ENCODE measurements at regions not wholly inside any gene's neighbourhood (a gene's known extent, or its start where the extent isn't known, plus 50 kb on each side); places are given as distances from the start of the nearest gene placed in this dataset.

DNA sequence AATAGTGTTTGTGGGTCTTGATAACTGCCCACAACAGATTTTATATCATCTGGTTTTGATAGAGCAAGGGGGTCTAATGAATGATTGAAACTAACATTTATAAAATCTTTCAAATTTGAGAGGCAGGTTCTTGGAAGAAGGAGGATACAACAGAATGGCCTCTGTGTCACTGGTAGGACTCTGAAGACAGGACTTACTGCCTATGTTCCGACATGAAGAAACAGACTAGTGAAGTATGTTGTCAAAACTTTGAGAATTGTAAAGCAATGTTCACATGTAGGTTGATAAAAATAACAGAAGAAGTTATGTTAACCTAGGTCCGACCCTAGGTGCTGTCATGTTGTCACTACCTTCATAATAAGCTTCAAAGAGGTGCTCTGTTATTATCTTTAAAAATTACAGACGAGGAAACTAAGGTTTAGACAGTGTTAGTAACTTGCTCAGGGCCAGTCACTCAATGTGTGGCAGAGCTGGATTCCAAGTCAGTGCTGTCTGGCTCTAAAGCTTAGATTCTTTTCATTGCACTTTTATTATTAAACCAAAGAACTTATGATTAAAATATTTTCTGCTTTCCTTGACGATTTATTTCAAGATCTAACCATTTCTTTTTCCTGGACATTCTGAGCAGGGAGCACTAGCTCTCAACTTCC lies 146.2 kb downstream of the RPIA start:
- no peaks in the 10 kb centered on the region for H4K20me1 ChIP-seq (replicated peaks; ENCODE audit: insufficient read depth)
- no peaks in the 10 kb centered on the region for H3K36me3 Mint-ChIP-seq (ENCODE audit: low read depth)
- no peaks in the 10 kb centered on the region for H3K36me3 ChIP-seq (ENCODE audit: insufficient read depth)

More for the DNA sequence above, 146.2 kb downstream of the RPIA start:
- ATAC-seq (no peak), DNase-seq (ENCODE audit: low spot score) (no peak)
- Histone ChIP-seq H2AFZ (no peak overlapping the region), H3K27ac (ENCODE audit: low read depth) (no peak overlapping the region), H3K9me2 (ENCODE audit: insufficient read depth) (no peaks in the 10 kb centered on the region; the same call in 1 of the 2 replicates), H3K4me3 (no peak overlapping the region), H3F3A (replicated peaks; ENCODE audit: low read depth) (no peaks in the 10 kb centered on the region), H3K4me1 (ENCODE audit: insufficient read depth) (no peaks in the 10 kb centered on the region), H3K27me3 (ENCODE audit: insufficient read depth) (no peaks in the 10 kb centered on the region), H3K79me2 (replicated peaks; ENCODE audit: insufficient read depth) (no peaks in the 10 kb centered on the region), H3K4me2 (no peak overlapping the region)
- H3K4me3 Mint-ChIP-seq = no peak overlapping the region
- no peaks in the 10 kb centered on the region for H3K9me3 Mint-ChIP-seq
- no peaks in the 10 kb centered on the region for H3K4me1 Mint-ChIP-seq
- H3K27ac Mint-ChIP-seq = no peak overlapping the region
- TF ChIP-seq, protein P1, sequence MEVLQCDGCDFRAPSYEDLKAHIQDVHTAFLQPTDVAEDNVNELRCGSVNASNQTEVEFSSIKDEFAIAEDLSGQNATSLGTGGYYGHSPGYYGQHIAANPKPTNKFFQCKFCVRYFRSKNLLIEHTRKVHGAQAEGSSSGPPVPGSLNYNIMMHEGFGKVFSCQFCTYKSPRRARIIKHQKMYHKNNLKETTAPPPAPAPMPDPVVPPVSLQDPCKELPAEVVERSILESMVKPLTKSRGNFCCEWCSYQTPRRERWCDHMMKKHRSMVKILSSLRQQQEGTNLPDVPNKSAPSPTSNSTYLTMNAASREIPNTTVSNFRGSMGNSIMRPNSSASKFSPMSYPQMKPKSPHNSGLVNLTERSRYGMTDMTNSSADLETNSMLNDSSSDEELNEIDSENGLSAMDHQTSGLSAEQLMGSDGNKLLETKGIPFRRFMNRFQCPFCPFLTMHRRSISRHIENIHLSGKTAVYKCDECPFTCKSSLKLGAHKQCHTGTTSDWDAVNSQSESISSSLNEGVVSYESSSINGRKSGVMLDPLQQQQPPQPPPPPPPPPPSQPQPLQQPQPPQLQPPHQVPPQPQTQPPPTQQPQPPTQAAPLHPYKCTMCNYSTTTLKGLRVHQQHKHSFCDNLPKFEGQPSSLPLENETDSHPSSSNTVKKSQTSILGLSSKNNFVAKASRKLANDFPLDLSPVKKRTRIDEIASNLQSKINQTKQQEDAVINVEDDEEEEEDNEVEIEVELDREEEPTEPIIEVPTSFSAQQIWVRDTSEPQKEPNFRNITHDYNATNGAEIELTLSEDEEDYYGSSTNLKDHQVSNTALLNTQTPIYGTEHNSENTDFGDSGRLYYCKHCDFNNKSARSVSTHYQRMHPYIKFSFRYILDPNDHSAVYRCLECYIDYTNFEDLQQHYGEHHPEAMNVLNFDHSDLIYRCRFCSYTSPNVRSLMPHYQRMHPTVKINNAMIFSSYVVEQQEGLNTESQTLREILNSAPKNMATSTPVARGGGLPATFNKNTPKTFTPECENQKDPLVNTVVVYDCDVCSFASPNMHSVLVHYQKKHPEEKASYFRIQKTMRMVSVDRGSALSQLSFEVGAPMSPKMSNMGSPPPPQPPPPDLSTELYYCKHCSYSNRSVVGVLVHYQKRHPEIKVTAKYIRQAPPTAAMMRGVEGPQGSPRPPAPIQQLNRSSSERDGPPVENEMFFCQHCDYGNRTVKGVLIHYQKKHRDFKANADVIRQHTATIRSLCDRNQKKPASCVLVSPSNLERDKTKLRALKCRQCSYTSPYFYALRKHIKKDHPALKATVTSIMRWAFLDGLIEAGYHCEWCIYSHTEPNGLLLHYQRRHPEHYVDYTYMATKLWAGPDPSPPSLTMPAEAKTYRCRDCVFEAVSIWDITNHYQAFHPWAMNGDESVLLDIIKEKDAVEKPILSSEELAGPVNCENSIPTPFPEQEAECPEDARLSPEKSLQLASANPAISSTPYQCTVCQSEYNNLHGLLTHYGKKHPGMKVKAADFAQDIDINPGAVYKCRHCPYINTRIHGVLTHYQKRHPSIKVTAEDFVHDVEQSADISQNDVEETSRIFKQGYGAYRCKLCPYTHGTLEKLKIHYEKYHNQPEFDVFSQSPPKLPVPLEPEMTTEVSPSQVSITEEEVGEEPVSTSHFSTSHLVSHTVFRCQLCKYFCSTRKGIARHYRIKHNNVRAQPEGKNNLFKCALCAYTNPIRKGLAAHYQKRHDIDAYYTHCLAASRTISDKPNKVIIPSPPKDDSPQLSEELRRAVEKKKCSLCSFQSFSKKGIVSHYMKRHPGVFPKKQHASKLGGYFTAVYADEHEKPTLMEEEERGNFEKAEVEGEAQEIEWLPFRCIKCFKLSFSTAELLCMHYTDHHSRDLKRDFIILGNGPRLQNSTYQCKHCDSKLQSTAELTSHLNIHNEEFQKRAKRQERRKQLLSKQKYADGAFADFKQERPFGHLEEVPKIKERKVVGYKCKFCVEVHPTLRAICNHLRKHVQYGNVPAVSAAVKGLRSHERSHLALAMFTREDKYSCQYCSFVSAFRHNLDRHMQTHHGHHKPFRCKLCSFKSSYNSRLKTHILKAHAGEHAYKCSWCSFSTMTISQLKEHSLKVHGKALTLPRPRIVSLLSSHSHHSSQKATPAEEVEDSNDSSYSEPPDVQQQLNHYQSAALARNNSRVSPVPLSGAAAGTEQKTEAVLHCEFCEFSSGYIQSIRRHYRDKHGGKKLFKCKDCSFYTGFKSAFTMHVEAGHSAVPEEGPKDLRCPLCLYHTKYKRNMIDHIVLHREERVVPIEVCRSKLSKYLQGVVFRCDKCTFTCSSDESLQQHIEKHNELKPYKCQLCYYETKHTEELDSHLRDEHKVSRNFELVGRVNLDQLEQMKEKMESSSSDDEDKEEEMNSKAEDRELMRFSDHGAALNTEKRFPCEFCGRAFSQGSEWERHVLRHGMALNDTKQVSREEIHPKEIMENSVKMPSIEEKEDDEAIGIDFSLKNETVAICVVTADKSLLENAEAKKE (CRISPR knock-in tag; IDR thresholded peaks at IDR 0.05) = no peak
- no peak for TF ChIP-seq STAT1 (IDR thresholded peaks at IDR 0.05; ENCODE audit: unreplicated experiment)
- TF ChIP-seq CREB1 (CRISPR knock-in tag; IDR thresholded peaks at IDR 0.05; ENCODE audit: low read depth) = no peak
- TF ChIP-seq JUNB (IDR thresholded peaks at IDR 0.05; ENCODE audit: unreplicated experiment) = no peak
- TF ChIP-seq EZH2 (IDR thresholded peaks at IDR 0.05; ENCODE audit: low read depth, unreplicated experiment) = no peak
- TF ChIP-seq, protein P2, sequence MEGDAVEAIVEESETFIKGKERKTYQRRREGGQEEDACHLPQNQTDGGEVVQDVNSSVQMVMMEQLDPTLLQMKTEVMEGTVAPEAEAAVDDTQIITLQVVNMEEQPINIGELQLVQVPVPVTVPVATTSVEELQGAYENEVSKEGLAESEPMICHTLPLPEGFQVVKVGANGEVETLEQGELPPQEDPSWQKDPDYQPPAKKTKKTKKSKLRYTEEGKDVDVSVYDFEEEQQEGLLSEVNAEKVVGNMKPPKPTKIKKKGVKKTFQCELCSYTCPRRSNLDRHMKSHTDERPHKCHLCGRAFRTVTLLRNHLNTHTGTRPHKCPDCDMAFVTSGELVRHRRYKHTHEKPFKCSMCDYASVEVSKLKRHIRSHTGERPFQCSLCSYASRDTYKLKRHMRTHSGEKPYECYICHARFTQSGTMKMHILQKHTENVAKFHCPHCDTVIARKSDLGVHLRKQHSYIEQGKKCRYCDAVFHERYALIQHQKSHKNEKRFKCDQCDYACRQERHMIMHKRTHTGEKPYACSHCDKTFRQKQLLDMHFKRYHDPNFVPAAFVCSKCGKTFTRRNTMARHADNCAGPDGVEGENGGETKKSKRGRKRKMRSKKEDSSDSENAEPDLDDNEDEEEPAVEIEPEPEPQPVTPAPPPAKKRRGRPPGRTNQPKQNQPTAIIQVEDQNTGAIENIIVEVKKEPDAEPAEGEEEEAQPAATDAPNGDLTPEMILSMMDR (conservative IDR thresholded peaks at IDR 0.05; ENCODE audit: low read depth in 2 of 2) = no peak
- TF ChIP-seq EZH2phosphoT487 (IDR thresholded peaks at IDR 0.05; ENCODE audit: unreplicated experiment) = no peak
- TF ChIP-seq, protein P3, sequence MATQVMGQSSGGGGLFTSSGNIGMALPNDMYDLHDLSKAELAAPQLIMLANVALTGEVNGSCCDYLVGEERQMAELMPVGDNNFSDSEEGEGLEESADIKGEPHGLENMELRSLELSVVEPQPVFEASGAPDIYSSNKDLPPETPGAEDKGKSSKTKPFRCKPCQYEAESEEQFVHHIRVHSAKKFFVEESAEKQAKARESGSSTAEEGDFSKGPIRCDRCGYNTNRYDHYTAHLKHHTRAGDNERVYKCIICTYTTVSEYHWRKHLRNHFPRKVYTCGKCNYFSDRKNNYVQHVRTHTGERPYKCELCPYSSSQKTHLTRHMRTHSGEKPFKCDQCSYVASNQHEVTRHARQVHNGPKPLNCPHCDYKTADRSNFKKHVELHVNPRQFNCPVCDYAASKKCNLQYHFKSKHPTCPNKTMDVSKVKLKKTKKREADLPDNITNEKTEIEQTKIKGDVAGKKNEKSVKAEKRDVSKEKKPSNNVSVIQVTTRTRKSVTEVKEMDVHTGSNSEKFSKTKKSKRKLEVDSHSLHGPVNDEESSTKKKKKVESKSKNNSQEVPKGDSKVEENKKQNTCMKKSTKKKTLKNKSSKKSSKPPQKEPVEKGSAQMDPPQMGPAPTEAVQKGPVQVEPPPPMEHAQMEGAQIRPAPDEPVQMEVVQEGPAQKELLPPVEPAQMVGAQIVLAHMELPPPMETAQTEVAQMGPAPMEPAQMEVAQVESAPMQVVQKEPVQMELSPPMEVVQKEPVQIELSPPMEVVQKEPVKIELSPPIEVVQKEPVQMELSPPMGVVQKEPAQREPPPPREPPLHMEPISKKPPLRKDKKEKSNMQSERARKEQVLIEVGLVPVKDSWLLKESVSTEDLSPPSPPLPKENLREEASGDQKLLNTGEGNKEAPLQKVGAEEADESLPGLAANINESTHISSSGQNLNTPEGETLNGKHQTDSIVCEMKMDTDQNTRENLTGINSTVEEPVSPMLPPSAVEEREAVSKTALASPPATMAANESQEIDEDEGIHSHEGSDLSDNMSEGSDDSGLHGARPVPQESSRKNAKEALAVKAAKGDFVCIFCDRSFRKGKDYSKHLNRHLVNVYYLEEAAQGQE (IDR thresholded peaks at IDR 0.05; ENCODE audit: unreplicated experiment) = no peak
- TF ChIP-seq, protein P4, sequence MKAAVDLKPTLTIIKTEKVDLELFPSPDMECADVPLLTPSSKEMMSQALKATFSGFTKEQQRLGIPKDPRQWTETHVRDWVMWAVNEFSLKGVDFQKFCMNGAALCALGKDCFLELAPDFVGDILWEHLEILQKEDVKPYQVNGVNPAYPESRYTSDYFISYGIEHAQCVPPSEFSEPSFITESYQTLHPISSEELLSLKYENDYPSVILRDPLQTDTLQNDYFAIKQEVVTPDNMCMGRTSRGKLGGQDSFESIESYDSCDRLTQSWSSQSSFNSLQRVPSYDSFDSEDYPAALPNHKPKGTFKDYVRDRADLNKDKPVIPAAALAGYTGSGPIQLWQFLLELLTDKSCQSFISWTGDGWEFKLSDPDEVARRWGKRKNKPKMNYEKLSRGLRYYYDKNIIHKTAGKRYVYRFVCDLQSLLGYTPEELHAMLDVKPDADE (IDR thresholded peaks at IDR 0.05) = no peak
- no peak for TF ChIP-seq POLR2AphosphoS5 (IDR thresholded peaks at IDR 0.05; ENCODE audit: low read depth)
- no peak for TF ChIP-seq NANOG (IDR thresholded peaks at IDR 0.05; ENCODE audit: borderline replicate concordance)
- no peaks in the 10 kb centered on the region for H3K27me3 Mint-ChIP-seq (ENCODE audit: insufficient read depth, low read depth, poor library complexity)
